Stimulated activated CD8-positive, alpha-beta memory T cell treated with anti-CD3 and anti-CD28 coated beads, Interleukin-7, amount 100 ng/mL, for 1 hour (primary cell): ENCODE measurements at regions not wholly inside any gene's neighbourhood (a gene's known extent, or its start where the extent isn't known, plus 50 kb on each side); places are given as distances from the start of the nearest gene placed in this dataset.

Experiments used
- DNase-seq, 2 donors: peaks; one replicate each; pipeline ENCODE4 v3.0.0-alpha.2; 2020; ENCODE audit warnings: low read depth in 2 of 2

- no peak for DNase-seq
Observed at GRCh38 chr18:46265196-46266156, 161.3 kb downstream of the HAUS1 start.

- no peak for DNase-seq
Observed at GRCh38 chr18:46266473-46266872, 162.3 kb downstream of the HAUS1 start.

- DNase-seq = no peak
Observed at GRCh38 chr18:46268671-46269070, 164.5 kb downstream of the HAUS1 start.

GRCh38 chr18:46269275-46269674 is 165.1 kb downstream of the HAUS1 start:
- no peak for DNase-seq

- no peak for DNase-seq
Observed at GRCh38 chr18:46271488-46271887, 167.3 kb downstream of the HAUS1 start.

GRCh38 chr18:46273861-46274260 is 169.7 kb downstream of the HAUS1 start:
- no peak for DNase-seq

GRCh38 chr18:46274266-46274665 is 170.1 kb downstream of the HAUS1 start:
- DNase-seq = no peak

GRCh38 chr18:46275370-46275769 is 171.2 kb downstream of the HAUS1 start:
- DNase-seq = no peak

- no peak for DNase-seq
Observed at GRCh38 chr18:46276748-46277147, 172.6 kb downstream of the HAUS1 start.

GRCh38 chr18:46278481-46279465 is 174.6 kb downstream of the HAUS1 start:
- no peak for DNase-seq

GRCh38 chr18:46279673-46280072 is 175.5 kb downstream of the HAUS1 start:
- no peak for DNase-seq

GRCh38 chr18:46281185-46282176 is 177.3 kb downstream of the HAUS1 start:
- DNase-seq = peak; percentile 13 to 24

- no peak for DNase-seq
Observed at GRCh38 chr18:46282177-46282570, 178.0 kb downstream of the HAUS1 start.

GRCh38 chr18:46282646-46283045 is 178.5 kb downstream of the HAUS1 start:
- no peak for DNase-seq

- DNase-seq = no peak
Observed at GRCh38 chr18:46283268-46283667, 179.1 kb downstream of the HAUS1 start.

- no peak for DNase-seq
Observed at GRCh38 chr18:46283895-46284295, 179.7 kb downstream of the HAUS1 start.

- no peak for DNase-seq
Observed at GRCh38 chr18:46289463-46289862, 185.3 kb downstream of the HAUS1 start.

- no peak for DNase-seq
Observed at GRCh38 chr18:46289931-46290330, 185.7 kb downstream of the HAUS1 start.

GRCh38 chr18:46290440-46291020 is 186.3 kb downstream of the HAUS1 start:
- DNase-seq = no peak

- no peak for DNase-seq
Observed at GRCh38 chr18:46291149-46291548, 187.0 kb downstream of the HAUS1 start.

GRCh38 chr18:46293742-46294181 is 189.6 kb downstream of the HAUS1 start:
- no peak for DNase-seq
